WI38 (cell line): ENCODE measurements at regions not wholly inside any gene's neighbourhood (a gene's known extent, or its start where the extent isn't known, plus 50 kb on each side); places are given as distances from the start of the nearest gene placed in this dataset.

Source experiments
- H3K4me3 ChIP-seq: 2 replicates; pipeline ENCODE4 v1.5.1; 2011; ENCODE audit warnings: low read depth, mild to moderate bottlenecking, control low read depth, low read length
- TF ChIP-seq, protein P1 (sequence below): IDR thresholded peaks from 2 replicates; pipeline ENCODE4 v1.5.1; 2012; ENCODE audit warnings: low read depth, mild to moderate bottlenecking, control low read depth, low read length

DNA sequence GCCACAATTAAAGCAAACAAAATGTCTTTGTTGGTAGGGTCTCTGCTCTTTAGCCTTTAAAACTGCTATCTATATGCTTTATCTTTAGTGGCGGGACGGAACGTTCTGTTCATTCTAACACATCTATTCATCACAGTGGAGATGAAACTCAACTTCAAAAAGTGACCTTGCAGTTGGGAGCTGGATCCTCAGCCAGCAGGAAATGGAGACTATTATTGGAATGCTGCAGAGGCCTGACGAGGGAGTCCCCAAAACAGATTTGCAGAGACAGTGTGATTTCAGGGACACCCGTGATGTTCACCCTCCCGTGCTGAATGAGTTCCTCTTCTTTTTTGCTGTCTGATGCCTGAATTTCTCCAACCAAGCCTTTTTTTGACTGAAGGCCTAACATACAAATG lies 306.0 kb upstream of the SHH start:
- no peak overlapping the region for H3K4me3 ChIP-seq
- TF ChIP-seq, protein P1, sequence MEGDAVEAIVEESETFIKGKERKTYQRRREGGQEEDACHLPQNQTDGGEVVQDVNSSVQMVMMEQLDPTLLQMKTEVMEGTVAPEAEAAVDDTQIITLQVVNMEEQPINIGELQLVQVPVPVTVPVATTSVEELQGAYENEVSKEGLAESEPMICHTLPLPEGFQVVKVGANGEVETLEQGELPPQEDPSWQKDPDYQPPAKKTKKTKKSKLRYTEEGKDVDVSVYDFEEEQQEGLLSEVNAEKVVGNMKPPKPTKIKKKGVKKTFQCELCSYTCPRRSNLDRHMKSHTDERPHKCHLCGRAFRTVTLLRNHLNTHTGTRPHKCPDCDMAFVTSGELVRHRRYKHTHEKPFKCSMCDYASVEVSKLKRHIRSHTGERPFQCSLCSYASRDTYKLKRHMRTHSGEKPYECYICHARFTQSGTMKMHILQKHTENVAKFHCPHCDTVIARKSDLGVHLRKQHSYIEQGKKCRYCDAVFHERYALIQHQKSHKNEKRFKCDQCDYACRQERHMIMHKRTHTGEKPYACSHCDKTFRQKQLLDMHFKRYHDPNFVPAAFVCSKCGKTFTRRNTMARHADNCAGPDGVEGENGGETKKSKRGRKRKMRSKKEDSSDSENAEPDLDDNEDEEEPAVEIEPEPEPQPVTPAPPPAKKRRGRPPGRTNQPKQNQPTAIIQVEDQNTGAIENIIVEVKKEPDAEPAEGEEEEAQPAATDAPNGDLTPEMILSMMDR, result no peak

DNA sequence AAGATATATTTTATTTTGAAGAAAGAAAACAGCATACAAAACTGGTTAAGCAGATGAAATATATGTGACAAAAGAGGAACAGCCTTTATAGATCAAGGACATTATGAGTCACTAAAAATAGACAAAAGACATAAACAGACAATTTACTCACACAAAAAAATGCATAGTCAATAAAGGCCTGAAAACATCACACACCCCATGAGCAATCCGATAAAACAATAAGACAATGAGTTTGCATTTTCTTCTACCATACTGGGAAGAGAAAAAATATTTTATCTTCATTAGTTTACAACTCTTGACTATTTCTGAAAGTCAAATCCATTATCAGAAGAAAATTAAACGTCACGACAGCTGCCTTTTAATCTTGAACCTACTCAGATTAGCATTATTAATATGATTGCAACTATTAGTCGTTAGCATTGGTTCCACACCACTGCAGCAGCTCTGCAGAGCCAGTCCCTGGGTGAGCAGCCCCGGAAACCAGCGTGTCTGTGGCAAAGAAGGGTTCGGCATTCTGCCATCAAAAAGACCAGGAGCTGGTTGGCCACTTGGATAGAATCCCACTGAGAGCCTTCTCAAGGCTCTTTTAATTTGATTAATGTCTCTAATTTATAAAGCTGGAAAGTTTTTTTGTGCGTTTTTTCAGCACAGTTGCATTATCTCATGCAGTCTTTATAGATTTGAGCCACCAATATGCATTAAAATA lies 305.4 kb upstream of the SHH start:
- no peak overlapping the region for H3K4me3 ChIP-seq

DNA sequence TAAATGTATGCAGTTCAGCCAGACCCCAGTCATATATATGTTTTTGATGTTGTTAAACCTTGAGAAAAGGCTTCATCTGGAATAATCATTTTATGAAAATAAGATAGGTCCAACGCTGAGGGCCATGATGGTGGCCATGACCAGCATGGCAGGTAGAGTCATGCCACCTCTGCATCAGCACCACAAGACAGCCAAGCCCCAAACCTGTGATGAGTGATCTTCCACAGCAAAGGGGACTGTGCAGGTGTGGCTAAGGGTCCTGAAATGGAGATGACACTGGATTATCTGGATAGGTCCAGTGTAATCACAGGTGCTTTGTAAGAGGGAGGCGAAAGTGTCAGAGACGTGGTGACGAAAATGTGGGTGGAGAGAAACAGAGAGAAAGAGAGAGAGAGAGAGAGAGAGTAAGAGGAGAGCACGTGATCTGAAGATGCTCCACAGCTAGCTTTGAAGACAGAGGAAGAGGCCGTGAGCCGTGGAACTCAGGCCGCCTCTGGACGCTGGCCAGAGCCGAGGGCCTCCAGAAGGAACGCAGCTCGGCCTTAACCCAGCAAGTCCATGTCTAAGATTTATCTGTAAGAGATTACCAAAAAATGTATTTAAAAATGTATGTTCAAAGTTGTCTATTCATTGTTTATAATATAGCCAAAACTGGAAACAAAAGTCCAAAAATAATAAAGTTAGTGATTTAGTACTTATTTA lies 304.4 kb upstream of the SHH start:
- TF ChIP-seq, protein P1, result no peak
- H3K4me3 ChIP-seq, result no peak overlapping the region

More for the DNA sequence above, 305.4 kb upstream of the SHH start:
- TF ChIP-seq, protein P1, result no peak

DNA sequence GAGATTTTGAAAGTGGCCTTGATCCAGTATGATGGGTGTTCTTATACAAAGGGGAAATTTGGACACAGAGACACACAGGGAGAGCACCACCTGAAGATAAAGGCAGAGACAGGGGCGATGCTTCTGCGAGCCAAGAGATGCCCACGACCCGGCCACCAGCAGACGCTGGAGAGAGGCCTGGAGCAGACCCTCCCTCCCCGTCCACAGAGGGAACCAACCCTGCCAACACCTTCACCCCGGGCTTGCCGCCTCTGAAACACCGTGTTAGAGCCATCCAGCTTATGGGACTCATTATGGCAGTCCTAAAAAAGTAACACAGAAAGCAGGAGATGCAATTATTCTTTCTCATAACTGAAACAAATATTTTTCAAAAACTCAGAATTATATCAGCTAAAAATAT lies 303.3 kb upstream of the SHH start:
- no peak overlapping the region for H3K4me3 ChIP-seq
- TF ChIP-seq, protein P1, result no peak

DNA sequence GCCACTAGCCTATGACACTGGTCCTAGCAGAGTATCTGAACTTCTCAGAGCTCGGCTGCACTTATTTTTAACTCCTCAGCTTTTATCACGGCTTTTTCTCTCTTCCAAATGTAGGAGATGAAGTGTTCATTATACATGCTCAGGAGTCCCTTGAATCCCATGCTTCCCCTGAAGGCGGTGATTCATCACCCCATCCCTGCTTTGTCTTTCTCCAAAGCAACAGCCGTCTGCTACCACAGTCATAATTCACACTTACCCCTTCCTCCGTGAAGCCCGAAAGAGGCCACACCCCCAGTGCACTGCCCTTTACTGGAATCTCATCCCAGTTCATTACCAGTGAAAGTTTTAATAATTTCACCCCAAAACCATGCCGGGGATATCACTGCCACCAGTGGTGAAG lies 301.5 kb upstream of the SHH start:
- H3K4me3 ChIP-seq, result no peak overlapping the region
- TF ChIP-seq, protein P1, result no peak

DNA sequence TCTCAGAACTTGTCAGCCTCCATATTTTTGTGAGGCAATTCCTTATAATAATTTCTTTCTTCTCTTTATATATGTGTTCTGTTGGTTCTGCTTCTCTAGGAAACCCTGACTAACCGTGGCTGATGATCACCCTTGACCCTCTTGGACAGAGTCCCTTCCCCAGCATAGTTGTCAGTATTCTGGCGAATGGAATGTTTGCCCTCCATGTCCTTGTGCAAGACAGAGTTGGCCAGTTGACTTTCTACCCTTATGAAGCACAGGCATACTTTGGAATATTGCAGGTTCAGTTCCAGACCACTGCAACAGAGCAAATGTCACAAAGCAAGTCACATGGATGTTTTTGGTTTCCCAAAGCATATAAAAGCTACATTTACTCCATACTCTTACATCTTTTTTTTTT lies 297.7 kb upstream of the SHH start:
- TF ChIP-seq, protein P1, result no peak

DNA sequence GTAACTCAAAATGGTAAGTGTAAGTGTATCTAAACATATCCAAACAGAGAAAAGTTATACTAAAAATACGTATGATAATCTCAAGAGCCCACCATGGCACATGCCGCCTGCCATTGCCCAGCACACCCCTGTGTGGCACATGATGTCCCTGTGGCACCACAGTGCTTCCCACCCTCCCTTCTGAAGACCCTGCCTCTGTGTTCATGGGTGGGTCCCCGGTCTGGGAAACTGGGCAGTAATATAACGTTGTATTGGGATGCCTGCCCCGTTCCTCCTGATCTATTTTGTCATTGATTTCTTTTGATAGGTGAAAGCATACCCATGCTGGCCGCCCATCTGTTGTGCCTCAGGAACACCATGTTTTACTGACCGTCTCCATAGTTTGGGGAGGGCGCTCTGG lies 296.8 kb upstream of the SHH start:
- TF ChIP-seq, protein P1, result no peak
- no peak overlapping the region for H3K4me3 ChIP-seq

More for the DNA sequence above, 297.7 kb upstream of the SHH start:
- no peak overlapping the region for H3K4me3 ChIP-seq
